Kidney (tissue), 13 donors: ENCODE measurements at regions not wholly inside any gene's neighbourhood (a gene's known extent, or its start where the extent isn't known, plus 50 kb on each side); places are given as distances from the start of the nearest gene placed in this dataset.
"Not testable (repeated sequence)": the region's sequence is repeated elsewhere in the genome, so short reads cannot be mapped to it uniquely, and the experiment has no call there.

Source experiments
- DNase-seq, 5 donors: peaks; one replicate each; pipeline ENCODE4 v3.0.0-alpha.2; 2013 to 2020
- FAIRE-seq: peaks from 2 replicates; lab custom pipeline; 2012; peaks lifted over from hg19 to GRCh38; lab: Jason Lieb, UNC
- H3K27ac ChIP-seq, 2 donors: one replicate each; pipeline ENCODE4 v1.7.0; 2013; ENCODE audit warnings: low read depth in 2 of 2, low read length in 2 of 2, inconsistent platforms in 1 of 2
- H3K27me3 ChIP-seq: one replicate; pipeline ENCODE4 v1.7.1; 2013; ENCODE audit warnings: low read length, inconsistent platforms; ENCODE audit not compliant: control insufficient read depth, insufficient read depth
- H3K36me3 ChIP-seq, 3 donors: one replicate each; pipeline versions ENCODE4 v1.7.0 to v1.7.1; 2013; ENCODE audit warnings: low read length in 3 of 3, control low read depth in 1 of 3, inconsistent platforms in 1 of 3; ENCODE audit not compliant: insufficient read depth in 3 of 3, control insufficient read depth in 2 of 3
- H3K4me1 ChIP-seq, 3 donors: one replicate each; pipeline versions ENCODE4 v1.7.0 to v1.7.1; 2013; ENCODE audit warnings: low read length in 3 of 3, inconsistent platforms in 1 of 3, low read depth in 1 of 3; ENCODE audit not compliant: control insufficient read depth in 2 of 3, insufficient read depth in 2 of 3
- H3K4me3 ChIP-seq, 3 donors: one replicate each; pipeline versions ENCODE4 v1.7.0 to v1.8.1; 2013; ENCODE audit warnings: low read length in 3 of 3, control low read depth in 1 of 3, inconsistent platforms in 1 of 3
- H3K9ac ChIP-seq, 3 donors: one replicate each; pipeline versions ENCODE4 v1.7.0 to v1.7.1; 2013; ENCODE audit warnings: low read length in 3 of 3, control low read depth in 1 of 3, inconsistent platforms in 1 of 3
- H3K9me3 ChIP-seq, 3 donors: one replicate each; pipeline versions ENCODE4 v1.7.0 to v1.7.1; 2013; ENCODE audit warnings: low read length in 3 of 3, control low read depth in 1 of 3, inconsistent platforms in 1 of 3; ENCODE audit not compliant: control insufficient read depth in 2 of 3, insufficient read depth in 1 of 3
- intact Hi-C: fragments of 100-400 bp; cut with DNase I; formaldehyde crosslinking; loops from one replicate; pipeline ENCODE4 v1.11.1; 2022
- TF ChIP-seq, protein P1 (sequence below): IDR thresholded peaks from 3 replicates; pipeline ENCODE4 v1.5.1; 2012; ENCODE audit warnings: mild to moderate bottlenecking, moderate library complexity, borderline replicate concordance; ENCODE audit not compliant: insufficient read depth; ENCODE audit errors: extremely low read depth
- donor health status: control.
- donor health status: control.
- donor health status: control.
- donor health status: control.
- donor health status: control.
- donor health status: DM: yes; HTN: yes; CAD: no.
- donor health status: Normal renal cell carcinoma (clear cell type).

DNA sequence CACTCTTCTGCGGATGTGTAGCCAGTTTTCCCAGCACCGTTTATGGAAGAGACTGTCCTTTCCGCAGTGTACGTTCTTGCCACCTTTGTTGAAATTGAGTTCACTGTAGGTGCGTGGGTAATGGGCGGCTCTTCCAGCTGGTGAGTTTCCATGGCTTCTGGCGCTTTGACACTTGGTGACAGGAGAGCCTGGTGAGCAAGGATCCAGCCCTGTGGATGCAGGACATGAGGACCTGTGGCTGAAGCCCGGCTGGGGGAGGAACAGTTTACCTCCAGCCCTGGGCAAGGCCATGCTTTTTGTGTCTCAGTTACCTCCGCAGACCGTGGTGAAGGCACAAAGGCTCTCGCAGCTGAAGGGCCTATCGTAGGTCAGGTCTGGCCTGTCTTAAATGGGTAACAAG, 166.5 kb downstream of the LAT start:
- Histone ChIP-seq H3K4me1 (no peaks in the 10 kb centered on the region), H3K27ac (no peak overlapping the region), H3K9me3 (no peaks in the 10 kb centered on the region), H3K36me3 (no peaks in the 10 kb centered on the region), H3K4me3 (no peak overlapping the region), H3K27me3 (no peaks in the 10 kb centered on the region), H3K9ac (no peak overlapping the region)
- intact Hi-C loops: no loop called here
- FAIRE-seq: no peak
- peak in 1 of 5 donors; percentile 22 for DNase-seq
- TF ChIP-seq, protein P1, sequence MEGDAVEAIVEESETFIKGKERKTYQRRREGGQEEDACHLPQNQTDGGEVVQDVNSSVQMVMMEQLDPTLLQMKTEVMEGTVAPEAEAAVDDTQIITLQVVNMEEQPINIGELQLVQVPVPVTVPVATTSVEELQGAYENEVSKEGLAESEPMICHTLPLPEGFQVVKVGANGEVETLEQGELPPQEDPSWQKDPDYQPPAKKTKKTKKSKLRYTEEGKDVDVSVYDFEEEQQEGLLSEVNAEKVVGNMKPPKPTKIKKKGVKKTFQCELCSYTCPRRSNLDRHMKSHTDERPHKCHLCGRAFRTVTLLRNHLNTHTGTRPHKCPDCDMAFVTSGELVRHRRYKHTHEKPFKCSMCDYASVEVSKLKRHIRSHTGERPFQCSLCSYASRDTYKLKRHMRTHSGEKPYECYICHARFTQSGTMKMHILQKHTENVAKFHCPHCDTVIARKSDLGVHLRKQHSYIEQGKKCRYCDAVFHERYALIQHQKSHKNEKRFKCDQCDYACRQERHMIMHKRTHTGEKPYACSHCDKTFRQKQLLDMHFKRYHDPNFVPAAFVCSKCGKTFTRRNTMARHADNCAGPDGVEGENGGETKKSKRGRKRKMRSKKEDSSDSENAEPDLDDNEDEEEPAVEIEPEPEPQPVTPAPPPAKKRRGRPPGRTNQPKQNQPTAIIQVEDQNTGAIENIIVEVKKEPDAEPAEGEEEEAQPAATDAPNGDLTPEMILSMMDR: no peak

DNA sequence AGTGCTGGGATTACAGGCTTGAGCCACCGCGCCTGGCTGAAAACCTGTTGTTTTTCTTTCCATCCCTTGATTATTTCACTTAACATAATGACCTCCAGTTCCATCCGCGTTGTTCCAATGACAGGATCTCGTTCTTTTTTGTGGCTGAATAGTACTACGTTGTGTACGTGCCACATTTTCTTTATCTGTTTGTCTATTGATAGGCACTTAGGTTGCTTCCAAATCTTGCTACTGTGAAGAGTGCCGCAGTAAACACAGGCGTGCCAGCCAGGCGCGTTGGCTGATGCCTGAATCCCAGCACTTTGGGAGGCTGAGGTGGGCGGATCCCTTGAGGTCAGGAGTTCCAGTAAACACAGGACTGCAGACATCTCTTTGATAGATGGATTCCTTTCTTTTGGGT, 165.1 kb downstream of the LAT start:
- H3K4me3 ChIP-seq, H3K27me3 ChIP-seq, H3K36me3 ChIP-seq, H3K9ac ChIP-seq, H3K9me3 ChIP-seq, DNase-seq, intact Hi-C loops, H3K4me1 ChIP-seq, H3K27ac ChIP-seq, FAIRE-seq: not testable (repeated sequence)

GRCh38 chr16:29148867-29149272, 164.0 kb downstream of the LAT start:
- Histone ChIP-seq H3K9me3 (no peaks in the 10 kb centered on the region), H3K4me1 (no peaks in the 10 kb centered on the region), H3K36me3 (no peaks in the 10 kb centered on the region), H3K27ac (no peak overlapping the region), H3K9ac (no peak overlapping the region), H3K4me3 (no peak overlapping the region), H3K27me3 (no peaks in the 10 kb centered on the region)
- FAIRE-seq (no peak), DNase-seq (peak in 1 of 5 donors; percentile 83)
- intact Hi-C loops: no loop called here
- TF ChIP-seq, protein P1: no peak

- Histone ChIP-seq H3K36me3 (no peaks in the 10 kb centered on the region), H3K27me3 (no peaks in the 10 kb centered on the region), H3K4me1 (no peaks in the 10 kb centered on the region), H3K27ac (no peak overlapping the region), H3K9me3 (no peaks in the 10 kb centered on the region), H3K4me3 (no peak overlapping the region), H3K9ac (no peak overlapping the region)
- TF ChIP-seq, protein P1: no peak
- DNase-seq (peak; percentile 41 to 77 (median 51)), FAIRE-seq (no peak)
- intact Hi-C loops: no loop called here
Measured at GRCh38 chr16:29148131-29148691, 163.4 kb downstream of the LAT start.

DNA sequence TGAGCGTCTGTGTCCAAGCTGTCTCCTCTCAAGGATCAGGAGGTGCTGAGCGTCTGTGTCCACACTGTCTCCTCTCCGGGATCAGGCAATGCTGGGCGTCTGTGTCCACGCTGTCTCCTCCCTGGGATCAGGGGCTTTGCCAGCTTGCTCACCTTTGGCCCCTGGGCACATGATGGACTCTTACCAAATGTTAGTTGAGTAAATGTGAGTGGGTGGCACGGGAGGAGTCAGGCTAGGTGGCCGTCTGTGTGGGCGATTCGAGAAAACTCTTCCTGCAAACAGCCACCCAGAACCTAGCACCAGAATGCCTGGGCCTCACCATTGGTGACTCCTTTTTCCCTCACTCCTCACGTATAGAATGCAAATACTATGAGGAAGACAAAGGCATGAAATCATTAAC, 162.9 kb downstream of the LAT start:
- intact Hi-C loops, FAIRE-seq, H3K4me1 ChIP-seq, H3K27me3 ChIP-seq, H3K36me3 ChIP-seq, H3K9me3 ChIP-seq, H3K4me3 ChIP-seq, H3K27ac ChIP-seq, H3K9ac ChIP-seq: not testable (repeated sequence)
- peak in 1 of 5 donors; percentile 33 for DNase-seq

- H3K27me3 ChIP-seq, H3K9me3 ChIP-seq, H3K4me3 ChIP-seq, intact Hi-C loops, H3K36me3 ChIP-seq, FAIRE-seq, H3K4me1 ChIP-seq, H3K9ac ChIP-seq, H3K27ac ChIP-seq: not testable (repeated sequence)
- DNase-seq: peak in 1 of 5 donors; percentile 50
Measured at GRCh38 chr16:29146808-29147643, 162.2 kb downstream of the LAT start.
